ENCODE measurements at regions not wholly inside any gene's neighbourhood (a gene's known extent, or its start where the extent isn't known, plus 50 kb on each side); places are given as distances from the start of the nearest gene placed in this dataset.

- peaks cover 0 to 1% (median 0%) of the 10 kb centered on the region in 5 experiments for H3K9me3 ChIP-seq (ENCODE audit: control extremely low read depth in 1 of 5, control insufficient read depth in 4 of 5, insufficient read depth in 2 of 5, low read depth in 1 of 5, low read length in 4 of 5)
- ChIA-PET POLR2A (no interaction called here), CTCF (interaction anchor here (0.8 to 1.5 kb wide), 3 partner anchors 11 to 350 kb away, joined by 3 read pairs; no protein-coding TSS in a partner anchor)
- WGBS (ENCODE audit: insufficient coverage) = 92% methylated on average over 1 of the region's 1 CpG
- H3K4me3 ChIP-seq (ENCODE audit: control insufficient read depth in 1 of 7, extremely low read depth in 1 of 7, insufficient read depth in 4 of 7, low read depth in 2 of 7, low read length in 6 of 7) = no peak overlapping the region
- H3K27ac ChIP-seq (ENCODE audit: insufficient read depth in 1 of 2, low read depth in 1 of 2, low read length in 2 of 2, poor library complexity in 1 of 2, severe bottlenecking in 2 of 2) = no peak overlapping the region
- H3K27me3 ChIP-seq (replicated peaks in 2 of 5; ENCODE audit: control insufficient read depth in 4 of 5, insufficient read depth in 5 of 5, low read length in 4 of 5) = peaks cover 0 to 23% (median 8%) of the 10 kb centered on the region in 5 experiments
- no peaks in the 10 kb centered on the region for H3K36me3 ChIP-seq (ENCODE audit: control insufficient read depth in 4 of 4, insufficient read depth in 4 of 4, low read length in 3 of 4)
- peaks cover 0 to 11% (median 2%) of the 10 kb centered on the region in 4 experiments for H3K4me1 ChIP-seq (ENCODE audit: control extremely low read depth in 1 of 4, control insufficient read depth in 4 of 4, insufficient read depth in 4 of 4, low read length in 3 of 4)
- DNase-seq = no peak
Measured at GRCh38 chr2:176477336-176477735, 208.1 kb downstream of the MTX2 start.

DNA sequence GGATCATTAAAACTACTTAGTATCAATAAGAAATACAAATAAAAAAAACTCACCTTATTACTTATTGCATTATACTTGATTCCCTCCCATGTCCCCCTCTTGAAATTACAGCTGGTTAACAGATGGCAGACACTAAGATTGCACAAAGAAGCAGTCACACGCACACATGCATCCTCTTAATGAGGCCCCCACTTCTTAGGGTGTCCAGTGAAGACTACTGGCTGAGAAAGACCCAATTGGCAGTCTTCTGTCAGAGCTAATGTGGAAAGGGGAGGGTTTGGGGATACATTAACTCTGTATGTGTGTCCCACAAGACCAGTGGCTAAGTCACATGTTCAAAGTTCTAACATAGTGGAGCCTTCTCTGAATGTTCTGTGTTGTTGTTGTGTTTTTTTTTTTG, 210.7 kb downstream of the MTX2 start:
- CTCF ChIA-PET = interaction anchor here (0.7 kb wide), 1 partner anchor 26 kb away, joined by 3 read pairs; no protein-coding TSS in a partner anchor
- Histone ChIP-seq H3K36me3 (ENCODE audit: control insufficient read depth in 4 of 4, insufficient read depth in 4 of 4, low read length in 3 of 4) (no peaks in the 10 kb centered on the region), H3K9me3 (ENCODE audit: control extremely low read depth in 1 of 5, control insufficient read depth in 4 of 5, insufficient read depth in 2 of 5, low read depth in 1 of 5, low read length in 4 of 5) (peaks cover 0 to 1% (median 0%) of the 10 kb centered on the region in 5 experiments), H3K4me3 (ENCODE audit: control insufficient read depth in 1 of 7, extremely low read depth in 1 of 7, insufficient read depth in 4 of 7, low read depth in 2 of 7, low read length in 6 of 7) (no peak overlapping the region), H3K27ac (ENCODE audit: insufficient read depth in 1 of 2, low read depth in 1 of 2, low read length in 2 of 2, poor library complexity in 1 of 2, severe bottlenecking in 2 of 2) (no peak overlapping the region), H3K27me3 (replicated peaks in 2 of 5; ENCODE audit: control insufficient read depth in 4 of 5, insufficient read depth in 5 of 5, low read length in 4 of 5) (peaks cover 0 to 48% (median 30%) of the 10 kb centered on the region in 5 experiments), H3K4me1 (ENCODE audit: control extremely low read depth in 1 of 4, control insufficient read depth in 4 of 4, insufficient read depth in 4 of 4, low read length in 3 of 4) (no peaks in the 10 kb centered on the region)
- no peak for DNase-seq
- POLR2A ChIA-PET = no interaction called here
- WGBS (ENCODE audit: insufficient coverage) = no CpG with 5 or more reads among the region's 1 CpG

DNA sequence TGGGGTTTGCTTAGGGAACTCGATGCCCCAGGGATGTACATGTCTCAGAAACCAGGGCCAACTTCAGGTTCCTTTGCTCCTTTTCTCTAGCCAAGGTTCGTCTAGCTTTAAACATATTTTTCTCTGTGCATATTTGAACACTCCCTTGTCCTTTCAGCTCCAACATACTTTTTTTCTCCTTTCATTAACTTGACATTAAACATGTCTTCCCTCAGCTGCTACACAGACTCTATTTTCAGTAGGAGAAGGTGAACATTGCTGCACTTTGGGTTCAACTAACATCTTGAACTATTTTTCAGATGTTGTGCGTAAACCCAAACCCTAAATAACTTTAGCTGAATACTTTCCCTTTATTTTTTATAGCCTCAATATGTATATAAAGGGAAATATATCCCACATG, 212.9 kb downstream of the MTX2 start:
- 86% methylated on average over 1 of the region's 3 CpGs for WGBS (ENCODE audit: insufficient coverage)
- H3K9me3 ChIP-seq (ENCODE audit: control extremely low read depth in 1 of 5, control insufficient read depth in 4 of 5, insufficient read depth in 2 of 5, low read depth in 1 of 5, low read length in 4 of 5) = no peaks in the 10 kb centered on the region
- no peak for DNase-seq
- H3K27ac ChIP-seq (ENCODE audit: insufficient read depth in 1 of 2, low read depth in 1 of 2, low read length in 2 of 2, poor library complexity in 1 of 2, severe bottlenecking in 2 of 2) = no peak overlapping the region
- H3K36me3 ChIP-seq (ENCODE audit: control insufficient read depth in 4 of 4, insufficient read depth in 4 of 4, low read length in 3 of 4) = no peaks in the 10 kb centered on the region
- no peaks in the 10 kb centered on the region for H3K4me1 ChIP-seq (ENCODE audit: control extremely low read depth in 1 of 4, control insufficient read depth in 4 of 4, insufficient read depth in 4 of 4, low read length in 3 of 4)
- ChIA-PET CTCF (interaction anchor here (1.2 to 1.3 kb wide), 2 partner anchors 9 to 14 kb away, joined by 3 to 4 read pairs; no protein-coding TSS in a partner anchor), POLR2A (no interaction called here)
- H3K4me3 ChIP-seq (ENCODE audit: control insufficient read depth in 1 of 7, extremely low read depth in 1 of 7, insufficient read depth in 4 of 7, low read depth in 2 of 7, low read length in 6 of 7) = no peak overlapping the region
- H3K27me3 ChIP-seq (replicated peaks in 2 of 5; ENCODE audit: control insufficient read depth in 4 of 5, insufficient read depth in 5 of 5, low read length in 4 of 5) = peaks cover 0 to 58% (median 39%) of the 10 kb centered on the region in 5 experiments

DNA sequence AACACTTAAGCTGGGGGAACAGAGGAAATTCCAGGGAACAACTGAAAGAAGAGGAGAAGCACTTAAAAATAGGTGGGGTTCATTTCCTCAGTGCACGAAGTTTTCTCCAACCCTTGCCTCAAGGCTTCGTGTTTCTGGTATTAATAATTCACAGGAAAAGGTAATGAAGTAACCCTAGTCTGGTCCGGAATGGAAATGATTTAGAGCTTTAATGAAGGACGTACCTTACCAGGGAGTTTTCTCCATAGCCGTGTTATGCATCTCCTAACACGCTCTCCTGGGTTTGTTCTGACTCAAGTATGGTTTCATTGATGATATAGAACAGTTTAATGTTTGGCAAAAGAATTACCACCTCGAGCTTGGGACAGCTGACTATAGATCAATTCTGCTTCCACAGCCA, 214.2 kb downstream of the MTX2 start:
- 77% methylated on average over 7 of the region's 7 CpGs for WGBS (ENCODE audit: insufficient coverage)

DNA sequence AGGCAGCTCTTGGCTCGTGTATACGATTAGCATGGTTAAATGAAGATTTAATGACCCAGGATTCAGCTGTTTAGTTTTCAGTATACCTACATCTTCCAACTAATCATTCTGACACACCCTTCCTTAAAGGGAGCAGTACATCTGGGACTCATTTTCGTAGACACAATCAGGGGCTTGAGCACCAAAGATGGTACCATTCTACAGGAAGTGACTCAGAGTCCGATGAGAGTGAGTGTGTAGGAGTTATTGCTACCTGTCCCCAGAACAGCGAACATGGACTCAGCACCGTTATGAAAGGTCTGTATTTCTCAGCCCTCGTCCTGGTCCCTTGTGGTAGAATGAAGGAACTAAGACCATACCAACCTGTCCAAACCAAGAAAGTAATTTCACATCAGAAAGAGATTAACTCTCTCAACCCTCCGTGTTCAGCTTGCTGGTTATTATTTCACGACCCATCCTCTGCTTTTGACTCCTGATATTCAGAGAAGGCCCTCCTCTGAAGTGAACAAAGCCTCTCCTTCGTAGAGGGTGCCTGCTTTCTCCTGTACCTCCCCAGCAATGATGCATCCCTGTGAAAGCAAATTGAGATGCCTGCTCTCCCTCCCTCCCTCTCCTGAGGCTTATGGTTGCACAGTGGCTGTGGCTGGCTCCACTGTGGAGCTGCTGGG, 214.8 kb downstream of the MTX2 start:
- Histone ChIP-seq H3K36me3 (ENCODE audit: control insufficient read depth in 4 of 4, insufficient read depth in 4 of 4, low read length in 3 of 4) (no peaks in the 10 kb centered on the region), H3K27me3 (replicated peaks in 2 of 5; ENCODE audit: control insufficient read depth in 4 of 5, insufficient read depth in 5 of 5, low read length in 4 of 5) (peaks cover 0 to 66% (median 45%) of the 10 kb centered on the region in 5 experiments), H3K27ac (ENCODE audit: insufficient read depth in 1 of 2, low read depth in 1 of 2, low read length in 2 of 2, poor library complexity in 1 of 2, severe bottlenecking in 2 of 2) (no peak overlapping the region), H3K9me3 (ENCODE audit: control extremely low read depth in 1 of 5, control insufficient read depth in 4 of 5, insufficient read depth in 2 of 5, low read depth in 1 of 5, low read length in 4 of 5) (no peaks in the 10 kb centered on the region), H3K4me3 (ENCODE audit: control insufficient read depth in 1 of 7, extremely low read depth in 1 of 7, insufficient read depth in 4 of 7, low read depth in 2 of 7, low read length in 6 of 7) (no peak overlapping the region), H3K4me1 (ENCODE audit: control extremely low read depth in 1 of 4, control insufficient read depth in 4 of 4, insufficient read depth in 4 of 4, low read length in 3 of 4) (no peaks in the 10 kb centered on the region)
- POLR2A ChIA-PET = no interaction called here
- 95% methylated on average over 10 of the region's 10 CpGs for WGBS (ENCODE audit: insufficient coverage)
- no peak for DNase-seq
- CTCF ChIA-PET = no interaction called here

More for the DNA sequence above, 214.2 kb downstream of the MTX2 start:
- ChIA-PET CTCF (no interaction called here), POLR2A (no interaction called here)
- H3K27ac ChIP-seq (ENCODE audit: insufficient read depth in 1 of 2, low read depth in 1 of 2, low read length in 2 of 2, poor library complexity in 1 of 2, severe bottlenecking in 2 of 2) = no peak overlapping the region
- H3K4me1 ChIP-seq (ENCODE audit: control extremely low read depth in 1 of 4, control insufficient read depth in 4 of 4, insufficient read depth in 4 of 4, low read length in 3 of 4) = no peaks in the 10 kb centered on the region
- no peak for DNase-seq
- H3K36me3 ChIP-seq (ENCODE audit: control insufficient read depth in 4 of 4, insufficient read depth in 4 of 4, low read length in 3 of 4) = no peaks in the 10 kb centered on the region
- no peak overlapping the region for H3K4me3 ChIP-seq (ENCODE audit: control insufficient read depth in 1 of 7, extremely low read depth in 1 of 7, insufficient read depth in 4 of 7, low read depth in 2 of 7, low read length in 6 of 7)
- H3K27me3 ChIP-seq (replicated peaks in 2 of 5; ENCODE audit: control insufficient read depth in 4 of 5, insufficient read depth in 5 of 5, low read length in 4 of 5) = peaks cover 0 to 60% (median 44%) of the 10 kb centered on the region in 5 experiments
- no peaks in the 10 kb centered on the region for H3K9me3 ChIP-seq (ENCODE audit: control extremely low read depth in 1 of 5, control insufficient read depth in 4 of 5, insufficient read depth in 2 of 5, low read depth in 1 of 5, low read length in 4 of 5)

DNA sequence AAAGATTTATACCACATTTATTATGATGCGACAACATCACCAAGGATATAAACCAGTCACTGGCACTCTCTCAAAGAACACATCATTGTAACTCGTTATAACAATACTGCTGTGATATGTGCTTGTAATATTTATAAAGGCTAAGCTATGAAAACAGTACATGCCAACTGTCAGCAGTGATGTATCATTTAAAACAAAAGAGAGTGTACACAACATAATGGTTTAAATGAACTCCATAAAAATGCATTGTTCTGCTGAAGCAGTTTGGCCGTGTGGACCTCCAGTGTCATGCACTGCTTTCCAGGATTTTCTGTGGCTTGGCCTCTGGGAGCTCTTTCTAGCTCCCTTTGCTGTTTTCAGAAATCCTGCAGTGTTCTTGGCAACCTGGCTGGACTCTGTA, 215.6 kb downstream of the MTX2 start:
- Histone ChIP-seq H3K4me3 (ENCODE audit: control insufficient read depth in 1 of 7, extremely low read depth in 1 of 7, insufficient read depth in 4 of 7, low read depth in 2 of 7, low read length in 6 of 7) (no peak overlapping the region), H3K36me3 (ENCODE audit: control insufficient read depth in 4 of 4, insufficient read depth in 4 of 4, low read length in 3 of 4) (no peaks in the 10 kb centered on the region), H3K27me3 (replicated peaks in 2 of 5; ENCODE audit: control insufficient read depth in 4 of 5, insufficient read depth in 5 of 5, low read length in 4 of 5) (peaks cover 0 to 74% (median 48%) of the 10 kb centered on the region in 5 experiments), H3K9me3 (ENCODE audit: control extremely low read depth in 1 of 5, control insufficient read depth in 4 of 5, insufficient read depth in 2 of 5, low read depth in 1 of 5, low read length in 4 of 5) (no peaks in the 10 kb centered on the region), H3K27ac (ENCODE audit: insufficient read depth in 1 of 2, low read depth in 1 of 2, low read length in 2 of 2, poor library complexity in 1 of 2, severe bottlenecking in 2 of 2) (no peak overlapping the region), H3K4me1 (ENCODE audit: control extremely low read depth in 1 of 4, control insufficient read depth in 4 of 4, insufficient read depth in 4 of 4, low read length in 3 of 4) (no peaks in the 10 kb centered on the region)
- POLR2A ChIA-PET = no interaction called here
- WGBS (ENCODE audit: insufficient coverage) = 86% methylated on average over 1 of the region's 3 CpGs
- DNase-seq = no peak
- CTCF ChIA-PET = interaction anchor here (1.0 kb wide), 1 partner anchor 29 kb away, joined by 3 read pairs; no protein-coding TSS in a partner anchor

GRCh38 chr2:176488431-176488830, 219.2 kb downstream of the MTX2 start:
- DNase-seq = no peak
- no peak overlapping the region for H3K4me3 ChIP-seq (ENCODE audit: control insufficient read depth in 1 of 7, extremely low read depth in 1 of 7, insufficient read depth in 4 of 7, low read depth in 2 of 7, low read length in 6 of 7)
- H3K4me1 ChIP-seq (ENCODE audit: control extremely low read depth in 1 of 4, control insufficient read depth in 4 of 4, insufficient read depth in 4 of 4, low read length in 3 of 4) = peaks cover 0 to 14% (median 5%) of the 10 kb centered on the region in 4 experiments
- ChIA-PET POLR2A (no interaction called here), CTCF (interaction anchor here (1.4 kb wide), 1 partner anchor 11 kb away, joined by 3 read pairs; no protein-coding TSS in a partner anchor)
- H3K9me3 ChIP-seq (ENCODE audit: control extremely low read depth in 1 of 5, control insufficient read depth in 4 of 5, insufficient read depth in 2 of 5, low read depth in 1 of 5, low read length in 4 of 5) = no peaks in the 10 kb centered on the region
- no CpG with 5 or more reads among the region's 2 CpGs for WGBS (ENCODE audit: insufficient coverage)
- peaks cover 0 to 80% (median 39%) of the 10 kb centered on the region in 5 experiments for H3K27me3 ChIP-seq (replicated peaks in 2 of 5; ENCODE audit: control insufficient read depth in 4 of 5, insufficient read depth in 5 of 5, low read length in 4 of 5)
- H3K36me3 ChIP-seq (ENCODE audit: control insufficient read depth in 4 of 4, insufficient read depth in 4 of 4, low read length in 3 of 4) = no peaks in the 10 kb centered on the region
- no peak overlapping the region for H3K27ac ChIP-seq (ENCODE audit: insufficient read depth in 1 of 2, low read depth in 1 of 2, low read length in 2 of 2, poor library complexity in 1 of 2, severe bottlenecking in 2 of 2)
